GM19372 (cell line): ENCODE measurements at regions not wholly inside any gene's neighbourhood (a gene's known extent, or its start where the extent isn't known, plus 50 kb on each side); places are given as distances from the start of the nearest gene placed in this dataset.
"Not testable (repeated sequence)": the region's sequence is repeated elsewhere in the genome, so short reads cannot be mapped to it uniquely, and the experiment has no call there.

Source experiments
- ATAC-seq: cut with Tn5 transposase; IDR thresholded peaks from one replicate; pipeline ENCODE4 v1.9.1; 2021; ENCODE audit warnings: mild to moderate bottlenecking, low read depth, moderate library complexity; ENCODE audit not compliant: unreplicated experiment

GRCh38 chr3:127520993-127521392 lies 69.5 kb downstream of the TPRA1 start:
- no peak for ATAC-seq

- ATAC-seq: no peak
These were observed 72.0 kb downstream of the TPRA1 start for GRCh38 chr3:127518456-127519081.

GRCh38 chr3:127512256-127512655 lies 78.3 kb downstream of the TPRA1 start:
- ATAC-seq: no peak

GRCh38 chr3:127501177-127501576 lies 89.4 kb downstream of the TPRA1 start:
- no peak for ATAC-seq

GRCh38 chr3:127497676-127498075 lies 92.9 kb downstream of the TPRA1 start:
- ATAC-seq: no peak

- ATAC-seq: no peak
These were observed 93.4 kb downstream of the TPRA1 start for GRCh38 chr3:127497166-127497565.

GRCh38 chr3:127495821-127496655 lies 94.5 kb downstream of the TPRA1 start:
- no peak for ATAC-seq

GRCh38 chr3:127493924-127494646 lies 96.4 kb downstream of the TPRA1 start:
- ATAC-seq: no peak

- no peak for ATAC-seq
These were observed 98.1 kb downstream of the TPRA1 start for GRCh38 chr3:127492426-127492825.

- ATAC-seq: no peak
These were observed 98.6 kb downstream of the TPRA1 start for GRCh38 chr3:127491909-127492308.

GRCh38 chr3:127491323-127491722 lies 99.2 kb downstream of the TPRA1 start:
- no peak for ATAC-seq

GRCh38 chr3:127491024-127491305 lies 99.6 kb downstream of the TPRA1 start:
- not testable (repeated sequence) for ATAC-seq

- no peak for ATAC-seq
These were observed 100.1 kb downstream of the TPRA1 start for GRCh38 chr3:127490271-127491023.

- ATAC-seq: no peak
These were observed 101.2 kb downstream of the TPRA1 start for GRCh38 chr3:127489357-127489756.

- ATAC-seq: no peak
These were observed 101.8 kb downstream of the TPRA1 start for GRCh38 chr3:127488740-127489139.

GRCh38 chr3:127488141-127488672 lies 102.3 kb downstream of the TPRA1 start:
- ATAC-seq: no peak

- ATAC-seq: no peak
These were observed 103.3 kb downstream of the TPRA1 start for GRCh38 chr3:127487196-127487595.

- ATAC-seq: no peak
These were observed 104.1 kb downstream of the TPRA1 start for GRCh38 chr3:127486321-127486944.

GRCh38 chr3:127485396-127486170 lies 105.0 kb downstream of the TPRA1 start:
- no peak for ATAC-seq
